Pancreas (tissue), 10 donors: ENCODE measurements at regions not wholly inside any gene's neighbourhood (a gene's known extent, or its start where the extent isn't known, plus 50 kb on each side); places are given as distances from the start of the nearest gene placed in this dataset.
"Not testable (repeated sequence)": the region's sequence is repeated elsewhere in the genome, so short reads cannot be mapped to it uniquely, and the experiment has no call there.

Source experiments
- ATAC-seq, 4 donors: fragments of 200-7000 bp; cut with Tn5 transposase; one replicate each; pipeline versions ENCODE4 v1.8.0 to v1.9.1; 2020; ENCODE audit warnings: mild to moderate bottlenecking in 4 of 4, moderate library complexity in 4 of 4
- DNase-seq, 6 donors: peaks; one replicate each; pipeline ENCODE4 v3.0.0-alpha.2; 2020
- FAIRE-seq: peaks from 2 replicates; lab custom pipeline; 2012; peaks lifted over from hg19 to GRCh38; lab: Jason Lieb, UNC
- H3K27ac ChIP-seq, 4 donors: fragments of 200-600 bp; sonication (generic); 1 replicate in 3 of 4; 2 replicates in 1 of 4; pipeline versions ENCODE4 v1.5.0 to v1.8.0; 2020
- H3K27me3 ChIP-seq, 4 donors: fragments of 200-600 bp; one replicate each; pipeline ENCODE4 v1.8.0; 2021
- H3K36me3 ChIP-seq, 3 donors: fragments of 200-600 bp; sonication (generic) in 1 of 3; one replicate each; pipeline versions ENCODE4 v1.5.0 to v1.8.0; 2020 to 2021
- H3K4me1 ChIP-seq, 3 donors: fragments of 200-600 bp; one replicate each; pipeline ENCODE4 v1.8.0; 2021
- H3K4me3 ChIP-seq, 4 donors: fragments of 200-600 bp; sonication (generic) in 2 of 4; one replicate each; pipeline versions ENCODE4 v1.5.0 to v1.8.0; 2020 to 2021
- H3K9me3 ChIP-seq, 4 donors: fragments of 200-600 bp; one replicate each; pipeline ENCODE4 v1.8.0; 2021
- CTCF ChIP-seq, 4 donors: fragments of 200-600 bp; sonication (generic) in 3 of 4; IDR thresholded peaks; one replicate each; pipeline versions ENCODE4 v1.5.0 to v1.8.0; 2021; ENCODE audit warnings: antibody characterized with exemption in 4 of 4
- WGBS, 2 donors: extraction: QIAGEN DNeasy Blood & Tissue Kit; methylation state at CpG; one replicate each; pipeline ENCODE4 v1.1.7; 2013; 5-methylcytosine and 5-hydroxymethylcytosine counted together
- intact Hi-C, 3 donors: fragments of 100-400 bp; cut with DNase I; formaldehyde crosslinking; loops; one replicate each; pipeline versions ENCODE4 v1.11.1 to v1.14.2; 2022
- donor health status: healthy with polysubstance abuse.
- donor health status: DM: no; HTN: no; CAD: no; lungs with moderate emphysema.
- donor health status: DM: no; HTN: no; CAD: no.
- donor health status: control.
- donor health status: control.
- donor health status: Bipolar disorder and iron deficiency.
- donor health status: DM: yes; HTN: yes; CAD: no.
- donor health status: DM: no; HTN: no; CAD: no.
- donor health status: DM: no; HTN: no; CAD: no.
- donor health status: DM: yes; HTN: yes; CAD: no.

- 49 to 58% methylated on average over 7 of the region's 7 CpGs for WGBS, 2 donors
- DNase-seq, result no peak
- H3K27me3 ChIP-seq, result no peaks in the 10 kb centered on the region
- H3K27ac ChIP-seq, result no peak overlapping the region
- TF ChIP-seq CTCF (IDR thresholded peaks at IDR 0.05), result no peak
- ATAC-seq, result no peak
- no peak overlapping the region for H3K4me3 ChIP-seq
- intact Hi-C loops, result no loop called here
- H3K36me3 ChIP-seq, result no peaks in the 10 kb centered on the region
- no peak for FAIRE-seq
- no peaks in the 10 kb centered on the region for H3K4me1 ChIP-seq
- no peaks in the 10 kb centered on the region for H3K9me3 ChIP-seq
Observed at GRCh38 chr5:90326995-90327394, 82.6 kb downstream of the CETN3 start.

- H3K27ac ChIP-seq, result no peak overlapping the region
- no peaks in the 10 kb centered on the region for H3K9me3 ChIP-seq
- no peaks in the 10 kb centered on the region for H3K27me3 ChIP-seq
- no peaks in the 10 kb centered on the region for H3K4me1 ChIP-seq
- WGBS, 2 donors, result 76 to 82% methylated on average over 1 of the region's 1 CpG
- ATAC-seq (no peak), FAIRE-seq (no peak), DNase-seq (no peak)
- H3K36me3 ChIP-seq, result no peaks in the 10 kb centered on the region
- no peak for TF ChIP-seq CTCF (IDR thresholded peaks at IDR 0.05)
- H3K4me3 ChIP-seq, result no peak overlapping the region
- intact Hi-C loops, result no loop called here
Observed at GRCh38 chr5:90325093-90325492, 84.5 kb downstream of the CETN3 start.

GRCh38 chr5:90320348-90320747 is 89.2 kb downstream of the CETN3 start:
- ATAC-seq, H3K27ac ChIP-seq, H3K4me1 ChIP-seq, H3K4me3 ChIP-seq, intact Hi-C loops, H3K27me3 ChIP-seq, DNase-seq, H3K36me3 ChIP-seq, H3K9me3 ChIP-seq, FAIRE-seq: not testable (repeated sequence)

- DNase-seq, result no peak
- Histone ChIP-seq H3K27me3 (no peaks in the 10 kb centered on the region), H3K9me3 (no peaks in the 10 kb centered on the region), H3K4me1 (peaks cover 0 to 8% (median 7%) of the 10 kb centered on the region in 3 donors), H3K4me3 (no peak overlapping the region), H3K27ac (no peak overlapping the region), H3K36me3 (no peaks in the 10 kb centered on the region)
- WGBS, 2 donors, result 91 to 95% methylated on average over 2 of the region's 2 CpGs
- intact Hi-C loops, result no loop called here
- ATAC-seq, result no peak
- no peak for TF ChIP-seq CTCF (IDR thresholded peaks at IDR 0.05)
- no peak for FAIRE-seq
Observed at GRCh38 chr5:90312027-90312426, 97.5 kb downstream of the CETN3 start.

- intact Hi-C loops, result no loop called here
- TF ChIP-seq CTCF (IDR thresholded peaks at IDR 0.05), result no peak
- 50 to 65% methylated on average over 4 of the region's 4 CpGs for WGBS, 2 donors
- no peak overlapping the region for H3K4me3 ChIP-seq
- FAIRE-seq, result no peak
- no peak for ATAC-seq
- no peak overlapping the region for H3K27ac ChIP-seq
- H3K4me1 ChIP-seq, result peaks cover 0 to 8% (median 7%) of the 10 kb centered on the region in 3 donors
- no peaks in the 10 kb centered on the region for H3K27me3 ChIP-seq
- no peaks in the 10 kb centered on the region for H3K36me3 ChIP-seq
- no peaks in the 10 kb centered on the region for H3K9me3 ChIP-seq
- no peak for DNase-seq
Observed at GRCh38 chr5:90311401-90311800, 98.2 kb downstream of the CETN3 start.
